ENCODE measurements at regions not wholly inside any gene's neighbourhood (a gene's known extent, or its start where the extent isn't known, plus 50 kb on each side); places are given as distances from the start of the nearest gene placed in this dataset.

DNA sequence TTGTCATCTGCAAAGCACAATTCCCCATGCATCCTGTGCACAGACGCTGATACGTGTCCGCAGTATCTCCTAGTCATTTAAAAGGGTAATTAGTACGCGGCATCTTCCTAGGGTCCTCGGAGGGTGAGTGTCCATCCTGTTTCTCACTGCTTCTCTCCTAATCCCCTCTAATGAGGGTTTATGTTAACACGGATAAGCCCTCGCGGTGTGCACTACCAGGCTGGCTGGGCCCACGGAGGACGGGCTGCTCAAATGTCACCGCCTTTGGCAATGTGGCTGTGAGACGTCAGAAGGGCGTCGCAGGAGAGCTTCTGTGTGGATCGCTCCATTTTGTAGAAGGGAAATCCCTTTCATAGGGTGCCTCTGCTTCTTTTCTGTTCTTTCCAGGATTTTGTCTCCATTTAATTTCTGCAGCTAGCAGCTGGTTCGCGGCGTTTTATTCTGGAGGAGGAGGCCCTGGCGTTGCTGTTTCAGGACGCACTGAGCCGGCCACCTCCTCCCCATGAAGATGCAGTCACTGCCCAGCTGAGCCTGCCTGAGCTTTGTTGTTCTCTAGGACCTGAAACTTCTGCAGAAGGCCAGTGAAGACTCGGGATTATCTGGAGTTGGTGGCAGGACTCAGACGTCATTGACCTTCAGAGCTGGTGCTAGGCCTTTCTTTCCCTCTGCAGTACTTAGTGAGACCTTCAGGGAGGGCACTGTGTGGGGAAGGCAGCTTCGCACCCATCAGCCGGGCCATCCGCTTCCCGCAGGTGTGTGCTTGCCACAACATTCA is 326.1 kb upstream of the IRX1 start:
- DNase-seq (ENCODE audit: low read depth) = no peak
- H3K4me3 ChIP-seq (ENCODE audit: low read depth, low read length) = no peak overlapping the region
- TF ChIP-seq, protein P1, sequence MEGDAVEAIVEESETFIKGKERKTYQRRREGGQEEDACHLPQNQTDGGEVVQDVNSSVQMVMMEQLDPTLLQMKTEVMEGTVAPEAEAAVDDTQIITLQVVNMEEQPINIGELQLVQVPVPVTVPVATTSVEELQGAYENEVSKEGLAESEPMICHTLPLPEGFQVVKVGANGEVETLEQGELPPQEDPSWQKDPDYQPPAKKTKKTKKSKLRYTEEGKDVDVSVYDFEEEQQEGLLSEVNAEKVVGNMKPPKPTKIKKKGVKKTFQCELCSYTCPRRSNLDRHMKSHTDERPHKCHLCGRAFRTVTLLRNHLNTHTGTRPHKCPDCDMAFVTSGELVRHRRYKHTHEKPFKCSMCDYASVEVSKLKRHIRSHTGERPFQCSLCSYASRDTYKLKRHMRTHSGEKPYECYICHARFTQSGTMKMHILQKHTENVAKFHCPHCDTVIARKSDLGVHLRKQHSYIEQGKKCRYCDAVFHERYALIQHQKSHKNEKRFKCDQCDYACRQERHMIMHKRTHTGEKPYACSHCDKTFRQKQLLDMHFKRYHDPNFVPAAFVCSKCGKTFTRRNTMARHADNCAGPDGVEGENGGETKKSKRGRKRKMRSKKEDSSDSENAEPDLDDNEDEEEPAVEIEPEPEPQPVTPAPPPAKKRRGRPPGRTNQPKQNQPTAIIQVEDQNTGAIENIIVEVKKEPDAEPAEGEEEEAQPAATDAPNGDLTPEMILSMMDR (IDR thresholded peaks at IDR 0.05; ENCODE audit: control insufficient read depth, extremely low read depth, insufficient read depth) = no peak

DNA sequence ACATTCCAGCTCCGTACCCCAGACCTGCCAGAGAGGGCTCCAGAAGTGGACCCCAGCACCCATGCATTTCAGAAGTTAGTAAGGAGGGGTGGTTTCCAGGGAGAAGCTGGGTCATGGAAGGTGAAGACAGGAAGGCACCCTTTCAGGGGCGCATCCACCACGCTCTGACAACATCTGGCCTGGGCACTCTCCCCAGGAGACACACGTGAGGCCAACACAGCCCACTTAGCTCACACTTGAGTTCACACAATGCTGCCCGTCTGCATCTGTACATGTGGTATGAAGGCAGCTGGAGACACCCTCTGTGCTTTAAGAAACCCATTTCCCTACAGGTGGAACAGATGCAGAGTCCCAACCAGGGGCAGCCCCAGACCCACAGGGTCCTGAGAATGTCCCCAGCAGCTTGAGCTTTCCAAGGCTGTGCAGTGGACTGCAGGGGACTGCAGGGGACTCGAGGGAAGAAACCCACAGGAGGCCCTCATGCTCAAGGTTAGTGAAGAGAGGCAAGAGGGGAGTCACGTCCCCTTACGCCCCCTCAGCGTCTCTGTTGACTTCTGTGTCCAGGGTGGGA is 326.8 kb upstream of the IRX1 start:
- TF ChIP-seq, protein P1 (IDR thresholded peaks at IDR 0.05; ENCODE audit: control insufficient read depth, extremely low read depth, insufficient read depth) = no peak
- no peak overlapping the region for H3K4me3 ChIP-seq (ENCODE audit: low read depth, low read length)

DNA sequence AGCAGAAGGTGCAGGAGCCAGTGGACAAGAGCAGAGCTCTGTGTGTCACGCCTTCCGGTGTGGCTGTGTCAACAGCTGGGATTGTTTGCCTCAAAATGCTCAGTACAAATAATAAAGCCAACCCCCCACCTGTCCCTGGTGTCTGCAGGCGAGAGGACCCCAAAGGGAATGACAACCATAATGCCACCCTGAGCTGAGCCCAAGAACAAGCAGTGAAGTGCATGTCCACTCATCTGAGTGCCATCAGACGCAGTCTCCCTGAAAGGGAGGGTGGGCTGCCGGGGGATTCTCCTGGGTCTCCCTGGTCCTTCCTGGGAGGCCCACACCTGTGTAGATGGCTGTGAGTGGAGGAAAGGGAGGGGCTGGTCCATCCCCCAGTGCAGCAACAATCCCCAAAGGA is 328.8 kb upstream of the IRX1 start:
- no peak overlapping the region for H3K4me3 ChIP-seq (ENCODE audit: low read depth, low read length)
- TF ChIP-seq, protein P1 (IDR thresholded peaks at IDR 0.05; ENCODE audit: control insufficient read depth, extremely low read depth, insufficient read depth) = no peak

More for the DNA sequence above, 326.8 kb upstream of the IRX1 start:
- DNase-seq (ENCODE audit: low read depth) = no peak

DNA sequence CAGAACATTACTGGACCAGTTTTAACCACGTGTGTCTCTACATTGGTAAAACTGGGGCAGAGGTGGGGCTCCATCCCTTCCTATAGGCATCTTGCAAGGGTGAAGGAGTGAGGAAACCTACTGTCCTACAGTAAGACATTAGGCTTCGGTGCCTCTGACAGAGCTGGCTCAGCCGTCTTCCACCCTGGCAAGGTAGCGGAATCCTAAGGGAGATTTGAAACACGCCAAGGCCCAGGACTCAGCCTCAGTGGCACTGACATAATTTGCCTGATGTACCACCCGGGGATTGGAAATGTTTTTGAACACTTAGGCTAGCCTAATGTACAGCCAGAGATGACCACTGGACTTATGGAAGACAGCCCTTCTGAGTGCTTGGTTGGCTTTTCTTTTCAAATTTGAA is 329.7 kb upstream of the IRX1 start:
- TF ChIP-seq, protein P1 (IDR thresholded peaks at IDR 0.05; ENCODE audit: control insufficient read depth, extremely low read depth, insufficient read depth) = no peak
- no peak overlapping the region for H3K4me3 ChIP-seq (ENCODE audit: low read depth, low read length)
- DNase-seq (ENCODE audit: low read depth) = no peak

More for the DNA sequence above, 328.8 kb upstream of the IRX1 start:
- no peak for DNase-seq (ENCODE audit: low read depth)

DNA sequence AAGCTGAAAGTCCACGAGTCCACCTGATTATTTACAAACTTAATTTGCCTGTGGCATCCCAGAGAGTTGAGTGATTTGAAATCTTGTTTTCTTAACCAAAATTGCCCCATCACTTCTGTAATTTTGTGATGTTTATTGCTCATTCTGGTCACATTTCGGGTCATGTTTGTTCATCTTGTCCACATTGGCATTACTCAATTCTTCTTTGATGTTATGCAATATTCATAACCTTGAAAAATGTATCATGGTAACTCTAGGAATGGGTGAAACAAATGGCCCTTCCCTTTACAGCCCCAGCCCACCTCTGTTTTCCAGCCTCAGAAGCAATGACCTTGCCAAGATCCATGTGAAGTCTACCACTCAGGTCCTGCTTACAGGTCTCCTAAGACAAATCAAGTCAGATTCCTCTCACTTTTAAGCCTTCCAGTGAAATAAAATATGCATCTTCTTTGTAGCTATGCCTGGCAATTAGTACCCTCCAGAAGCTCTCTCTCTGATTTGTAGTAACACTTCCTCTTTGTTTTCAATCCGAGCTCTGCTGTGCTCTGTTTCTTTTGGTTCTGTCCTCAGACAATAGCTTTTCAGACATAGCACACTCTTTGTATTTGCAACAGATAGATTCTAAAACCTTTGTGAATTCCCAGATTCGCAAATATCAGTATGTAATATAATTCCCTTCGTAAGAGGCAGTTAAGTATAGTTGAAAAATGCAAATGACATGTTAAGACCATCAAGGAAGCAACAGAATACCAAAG is 330.3 kb upstream of the IRX1 start:
- DNase-seq (ENCODE audit: low read depth) = no peak
- TF ChIP-seq, protein P1 (IDR thresholded peaks at IDR 0.05; ENCODE audit: control insufficient read depth, extremely low read depth, insufficient read depth) = no peak

DNA sequence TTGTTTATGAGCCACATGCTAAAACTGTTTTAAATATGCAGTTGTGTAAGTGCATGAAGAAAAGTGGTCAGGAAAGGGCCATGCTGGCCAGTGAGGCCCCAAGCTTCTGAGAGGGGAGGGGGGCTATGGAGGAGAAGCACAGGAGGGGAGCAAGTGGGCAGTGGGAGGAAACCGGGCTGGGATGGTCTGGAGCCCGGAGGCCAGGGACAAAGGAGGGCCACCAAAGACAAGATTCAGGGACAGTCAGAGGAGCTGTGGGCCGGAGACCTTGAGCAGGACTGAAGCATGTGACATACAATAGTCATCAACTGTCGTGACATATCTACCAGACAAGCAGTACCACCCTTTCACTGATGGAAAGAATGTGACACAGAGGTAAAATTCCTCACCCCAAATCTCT is 333.2 kb upstream of the IRX1 start:
- TF ChIP-seq, protein P1 (IDR thresholded peaks at IDR 0.05; ENCODE audit: control insufficient read depth, extremely low read depth, insufficient read depth) = no peak
- no peak overlapping the region for H3K4me3 ChIP-seq (ENCODE audit: low read depth, low read length)
- no peak for DNase-seq (ENCODE audit: low read depth)

More for the DNA sequence above, 330.3 kb upstream of the IRX1 start:
- H3K4me3 ChIP-seq (ENCODE audit: low read depth, low read length) = no peak overlapping the region

Data from LNCaP clone FGC (cell line).